ENCODE measurements at regions not wholly inside any gene's neighbourhood (a gene's known extent, or its start where the extent isn't known, plus 50 kb on each side); places are given as distances from the start of the nearest gene placed in this dataset.

- H3K9me3 Mint-ChIP-seq, result peaks cover 15% of the 10 kb centered on the region
- no peak for TF ChIP-seq CTCF (IDR thresholded peaks at IDR 0.05)
- CTCF ChIA-PET, result no interaction called here
- H3K4me3 Mint-ChIP-seq, result no peak overlapping the region
- no peaks in the 10 kb centered on the region for H3K4me1 Mint-ChIP-seq
- no peaks in the 10 kb centered on the region for H3K36me3 Mint-ChIP-seq (ENCODE audit: low read depth)
- no peak overlapping the region for H3K27ac Mint-ChIP-seq
- no peak for ATAC-seq (ENCODE audit: low read depth)
- no peak for DNase-seq
- POLR2A ChIA-PET, result no interaction called here
- intact Hi-C loops (cut with micrococcal nuclease), result no loop called here
- peaks cover 2% of the 10 kb centered on the region for H3K27me3 Mint-ChIP-seq
Measured at GRCh38 chr14:54038724-54039123, 82.1 kb upstream of the BMP4 start.

- intact Hi-C loops (cut with micrococcal nuclease), result no loop called here
- POLR2A ChIA-PET, result no interaction called here
Measured at GRCh38 chr14:54039311-54039710, 82.7 kb upstream of the BMP4 start.

GRCh38 chr14:54040846-54041245, 84.2 kb upstream of the BMP4 start:
- TF ChIP-seq CTCF (IDR thresholded peaks at IDR 0.05), result no peak
- no peak overlapping the region for H3K27ac Mint-ChIP-seq
- no peaks in the 10 kb centered on the region for H3K4me1 Mint-ChIP-seq
- H3K27me3 Mint-ChIP-seq, result peaks cover 2% of the 10 kb centered on the region
- POLR2A ChIA-PET, result no interaction called here
- ATAC-seq (ENCODE audit: low read depth) (no peak), DNase-seq (no peak)
- intact Hi-C loops (cut with micrococcal nuclease), result no loop called here
- CTCF ChIA-PET, result no interaction called here
- H3K9me3 Mint-ChIP-seq, result no peaks in the 10 kb centered on the region
- H3K4me3 Mint-ChIP-seq, result no peak overlapping the region
- H3K36me3 Mint-ChIP-seq (ENCODE audit: low read depth), result no peaks in the 10 kb centered on the region

More at GRCh38 chr14:54039311-54039710, 82.7 kb upstream of the BMP4 start:
- TF ChIP-seq CTCF (IDR thresholded peaks at IDR 0.05), result no peak
- no peak overlapping the region for H3K4me3 Mint-ChIP-seq
- ATAC-seq (ENCODE audit: low read depth), result no peak
- no peak for DNase-seq
- no peaks in the 10 kb centered on the region for H3K27me3 Mint-ChIP-seq
- peaks cover 11% of the 10 kb centered on the region for H3K9me3 Mint-ChIP-seq
- H3K27ac Mint-ChIP-seq, result no peak overlapping the region
- CTCF ChIA-PET, result no interaction called here
- no peaks in the 10 kb centered on the region for H3K4me1 Mint-ChIP-seq
- H3K36me3 Mint-ChIP-seq (ENCODE audit: low read depth), result no peaks in the 10 kb centered on the region

GRCh38 chr14:54046250-54046649, 89.6 kb upstream of the BMP4 start:
- Mint-ChIP-seq H3K4me3 (no peak overlapping the region), H3K4me1 (no peaks in the 10 kb centered on the region), H3K27me3 (peaks cover 2% of the 10 kb centered on the region), H3K36me3 (ENCODE audit: low read depth) (no peaks in the 10 kb centered on the region), H3K27ac (no peak overlapping the region), H3K9me3 (no peaks in the 10 kb centered on the region)
- intact Hi-C loops (cut with micrococcal nuclease), result no loop called here
- ChIA-PET CTCF (no interaction called here), POLR2A (no interaction called here)
- no peak for TF ChIP-seq CTCF (IDR thresholded peaks at IDR 0.05)
- ATAC-seq (ENCODE audit: low read depth) (no peak), DNase-seq (no peak)

- CTCF ChIA-PET, result no interaction called here
- Mint-ChIP-seq H3K27ac (no peak overlapping the region), H3K4me1 (no peaks in the 10 kb centered on the region), H3K36me3 (ENCODE audit: low read depth) (no peaks in the 10 kb centered on the region), H3K4me3 (no peak overlapping the region), H3K27me3 (peaks cover 2% of the 10 kb centered on the region), H3K9me3 (no peaks in the 10 kb centered on the region)
- POLR2A ChIA-PET, result no interaction called here
- TF ChIP-seq CTCF (IDR thresholded peaks at IDR 0.05), result no peak
- ATAC-seq (ENCODE audit: low read depth), result no peak
- intact Hi-C loops (cut with micrococcal nuclease), result no loop called here
- DNase-seq, result no peak
Measured at GRCh38 chr14:54047645-54048308, 91.2 kb upstream of the BMP4 start.
